GM19395 (cell line): ENCODE measurements at regions not wholly inside any gene's neighbourhood (a gene's known extent, or its start where the extent isn't known, plus 50 kb on each side); places are given as distances from the start of the nearest gene placed in this dataset.

Source experiments
- ATAC-seq: cut with Tn5 transposase; IDR thresholded peaks from one replicate; pipeline ENCODE4 v1.9.1; 2021; ENCODE audit warnings: mild to moderate bottlenecking, moderate library complexity; ENCODE audit not compliant: unreplicated experiment

- ATAC-seq: peak; percentile 36
Observed at GRCh38 chr9:110047232-110047954, 160.6 kb downstream of the C9orf152 start.

GRCh38 chr9:110047955-110048402 is 160.0 kb downstream of the C9orf152 start:
- ATAC-seq: peak; percentile 46

GRCh38 chr9:110048403-110048975 is 159.5 kb downstream of the C9orf152 start:
- ATAC-seq: peak; percentile 64

GRCh38 chr9:110048976-110049698 is 158.8 kb downstream of the C9orf152 start:
- ATAC-seq: peak; percentile 22

- ATAC-seq: peak; percentile 18
Observed at GRCh38 chr9:110049699-110050450, 158.1 kb downstream of the C9orf152 start.

GRCh38 chr9:110050925-110051355 is 157.0 kb downstream of the C9orf152 start:
- peak; percentile 51 for ATAC-seq

- ATAC-seq: no peak
Observed at GRCh38 chr9:110056062-110056461, 151.9 kb downstream of the C9orf152 start.

GRCh38 chr9:110058304-110058953 is 149.5 kb downstream of the C9orf152 start:
- peak; percentile 80 for ATAC-seq

- ATAC-seq: no peak
Observed at GRCh38 chr9:110059461-110059860, 148.5 kb downstream of the C9orf152 start.

- peak; percentile 60 for ATAC-seq
Observed at GRCh38 chr9:110064803-110065202, 143.2 kb downstream of the C9orf152 start.

- peak; percentile 87 for ATAC-seq
Observed at GRCh38 chr9:110065532-110065931, 142.4 kb downstream of the C9orf152 start.

GRCh38 chr9:110066929-110067716 is 140.8 kb downstream of the C9orf152 start:
- no peak for ATAC-seq

- ATAC-seq: no peak
Observed at GRCh38 chr9:110068212-110068611, 139.7 kb downstream of the C9orf152 start.

GRCh38 chr9:110069326-110070248 is 138.4 kb downstream of the C9orf152 start:
- ATAC-seq: no peak

- ATAC-seq: no peak
Observed at GRCh38 chr9:110072597-110073355, 135.2 kb downstream of the C9orf152 start.

- no peak for ATAC-seq
Observed at GRCh38 chr9:110073356-110073905, 134.5 kb downstream of the C9orf152 start.

- no peak for ATAC-seq
Observed at GRCh38 chr9:110076894-110077725, 130.8 kb downstream of the C9orf152 start.
